HCT116 (cell line): ENCODE measurements at regions not wholly inside any gene's neighbourhood (a gene's known extent, or its start where the extent isn't known, plus 50 kb on each side); places are given as distances from the start of the nearest gene placed in this dataset.

Source experiments
- ATAC-seq: fragments of 200-7000 bp; cut with Tn5 transposase; 2 replicates; pipeline ENCODE4 v1.9.1; 2020; ENCODE audit warnings: mild to moderate bottlenecking, moderate library complexity
- BruUV-seq: library from RNA; stranded (reverse); fragments of 400-500 nt; replicated peaks from 2 replicates; lab custom pipeline; 2021; lab: Mats Ljungman, UMichigan
- CTCF ChIA-PET: fragments of 300-600 bp; sonication (Branson Sonifier 250); formaldehyde crosslinking; loops from one replicate; lab custom pipeline; 2021; ENCODE audit warnings: antibody characterized with exemption; lab: Charles Lee
- POLR2A ChIA-PET: fragments of 300-600, 350-600 bp; sonication (Branson Sonifier 250); formaldehyde crosslinking; loops from one replicate; lab custom pipeline; 2021; ENCODE audit warnings: antibody characterized with exemption; lab: Charles Lee
- RAD21 ChIA-PET, 2 experiments: fragments of 300-600 bp; sonication (Branson Sonifier 250); formaldehyde crosslinking; loops; one replicate each; lab custom pipeline; 2023; ENCODE audit warnings: low total read pairs in 2 of 2; ENCODE audit not compliant: uncharacterized antibody in 2 of 2, unreplicated experiment in 2 of 2, low non-redundant PET in 1 of 2; lab: Charles Lee
- DNase-seq: peaks from one replicate; pipeline ENCODE4 v3.0.0-alpha.2; 2010; ENCODE audit warnings: low read depth, low spot score
- H2AFZ ChIP-seq: fragments of 200-600 bp; shearing (Covaris generic), sonication (generic); 2 replicates; pipeline ENCODE4 v1.6.1; 2017; ENCODE audit warnings: low read depth, mixed run types, mixed read lengths, antibody characterized with exemption, low read length; ENCODE audit not compliant: poor library complexity, severe bottlenecking
- H3K27ac ChIP-seq: 2 replicates; pipeline ENCODE4 v1.5.1; 2012; ENCODE audit warnings: low read depth, low read length
- H3K27me3 ChIP-seq: fragments of 200-600 bp; sonication (generic); 2 replicates; pipeline ENCODE4 v1.6.1; 2016; ENCODE audit warnings: mixed run types, low read length, mixed read lengths; ENCODE audit not compliant: insufficient read depth
- H3K36me3 ChIP-seq, 2 experiments: fragments of 200-500 bp in 1 of 2; fragments of 200-600 bp in 1 of 2; sonication (Bioruptor generic) in 1 of 2; sonication (generic) in 1 of 2; 2 replicates each; pipeline versions ENCODE4 v1.5.1 to v1.6.1; 2014 to 2016; ENCODE audit warnings: low read length in 2 of 2, inconsistent platforms in 1 of 2, mixed read lengths in 1 of 2, mixed run types in 1 of 2; ENCODE audit not compliant: insufficient read depth in 2 of 2, control insufficient read depth in 1 of 2
- H3K4me1 ChIP-seq, 2 experiments: fragments of 200-600 bp in 1 of 2; sonication (generic) in 1 of 2; 2 replicates each; pipeline versions ENCODE4 v1.5.1 to v1.6.1; 2012 to 2017; ENCODE audit warnings: low read length in 2 of 2, inconsistent platforms in 1 of 2, mild to moderate bottlenecking in 1 of 2, mixed read lengths in 1 of 2, mixed run types in 1 of 2, moderate library complexity in 1 of 2; ENCODE audit not compliant: insufficient read depth in 2 of 2, control insufficient read depth in 1 of 2
- H3K4me2 ChIP-seq: fragments of 200-600 bp; sonication (generic); 2 replicates; pipeline ENCODE4 v1.6.1; 2017; ENCODE audit warnings: mixed run types, low read length, mixed read lengths
- H3K4me3 ChIP-seq, 2 experiments: fragments of 200-600 bp in 1 of 2; sonication (generic) in 1 of 2; replicated peaks in 1 of 2; 2 replicates each; pipeline ENCODE4 v1.5.1; 2011 to 2016; ENCODE audit warnings: low read length in 2 of 2, control low read depth in 1 of 2, low read depth in 1 of 2, mild to moderate bottlenecking in 1 of 2, mixed read lengths in 1 of 2, mixed run types in 1 of 2
- H3K79me2 ChIP-seq: fragments of 200-600 bp; sonication (generic); 2 replicates; pipeline ENCODE4 v1.6.1; 2017; ENCODE audit warnings: mild to moderate bottlenecking, mixed run types, low read length, moderate library complexity, mixed read lengths; ENCODE audit not compliant: insufficient read depth
- H3K9ac ChIP-seq: fragments of 200-600 bp; sonication (generic); 2 replicates; pipeline ENCODE4 v1.6.1; 2016; ENCODE audit warnings: low read length, mixed read lengths
- H3K9me2 ChIP-seq: fragments of 200-600 bp; sonication (generic), shearing (Covaris generic); 2 replicates; pipeline ENCODE4 v1.6.1; 2017; ENCODE audit warnings: mixed run types, mild to moderate bottlenecking, moderate library complexity; ENCODE audit not compliant: insufficient read depth
- H3K9me3 ChIP-seq, 2 experiments: fragments of 200-500 bp in 1 of 2; fragments of 200-600 bp in 1 of 2; sonication (Bioruptor generic) in 1 of 2; sonication (generic) in 1 of 2; 2 replicates each; pipeline ENCODE4 v1.6.1; 2014 to 2017; ENCODE audit warnings: low read length in 2 of 2, mixed read lengths in 2 of 2, inconsistent platforms in 1 of 2, low read depth in 1 of 2, mild to moderate bottlenecking in 1 of 2, mixed run types in 1 of 2, moderate library complexity in 1 of 2; ENCODE audit not compliant: control insufficient read depth in 1 of 2, insufficient read depth in 1 of 2
- H4K20me1 ChIP-seq: fragments of 200-600 bp; sonication (generic), shearing (Covaris generic); 2 replicates; pipeline ENCODE4 v1.6.1; 2017; ENCODE audit warnings: mixed run types, mild to moderate bottlenecking, moderate library complexity; ENCODE audit not compliant: insufficient read depth
- CBX3 ChIP-seq: IDR thresholded peaks from 2 replicates; pipeline ENCODE4 v1.6.1; 2012; ENCODE audit warnings: low read depth
- CTCF ChIP-seq, 3 experiments: fragments of 200-600 bp in 1 of 3; sonication (generic) in 1 of 3; IDR thresholded peaks in 2 of 3; conservative IDR thresholded peaks in 1 of 3; 2 replicates each; pipeline ENCODE4 v1.5.1; 2012 to 2017; ENCODE audit warnings: low read depth in 2 of 3, low read length in 2 of 3, antibody characterized with exemption in 1 of 3, borderline replicate concordance in 1 of 3, control low read depth in 1 of 3, mild to moderate bottlenecking in 1 of 3, mixed read lengths in 1 of 3, mixed run types in 1 of 3, moderate library complexity in 1 of 3; ENCODE audit not compliant: insufficient read depth in 1 of 3
- ELF1 ChIP-seq: IDR thresholded peaks from 2 replicates; pipeline ENCODE4 v1.6.1; 2012; ENCODE audit warnings: low read depth, borderline replicate concordance
- FOSL1 ChIP-seq: IDR thresholded peaks from 2 replicates; pipeline ENCODE4 v1.6.1; 2012; ENCODE audit warnings: low read depth
- RAD21 ChIP-seq: IDR thresholded peaks from 2 replicates; pipeline ENCODE4 v1.6.1; 2012; ENCODE audit warnings: low read depth, mild to moderate bottlenecking
- SRF ChIP-seq: IDR thresholded peaks from 2 replicates; pipeline ENCODE4 v1.6.1; 2012; ENCODE audit warnings: low read depth
- TCF7L2 ChIP-seq: IDR thresholded peaks from 2 replicates; pipeline ENCODE4 v1.7.0; 2011; ENCODE audit warnings: borderline replicate concordance, inconsistent platforms; ENCODE audit not compliant: insufficient read depth, insufficient read length; ENCODE audit errors: extremely low read depth
- YY1 ChIP-seq: IDR thresholded peaks from 2 replicates; pipeline ENCODE4 v1.6.1; 2011; ENCODE audit warnings: low read length, low read depth, moderate library complexity, mild to moderate bottlenecking; ENCODE audit not compliant: insufficient replicate concordance; ENCODE audit errors: extremely low read depth
- ZFX ChIP-seq: fragments of 450-650 bp; IDR thresholded peaks from 2 replicates; pipeline ENCODE4 v1.6.1; 2017
- ZNF274 ChIP-seq: fragments of 200-500 bp; sonication (Bioruptor generic); IDR thresholded peaks from 2 replicates; pipeline ENCODE4 v1.6.1; 2014; ENCODE audit warnings: mild to moderate bottlenecking, low read depth, low read length, inconsistent platforms
- intact Hi-C: fragments of 100-400 bp; cut with micrococcal nuclease; formaldehyde crosslinking; loops from 2 replicates; pipeline ENCODE4 v1.10.0; 2022

GRCh38 chr4:79584352-79584751, 176.3 kb upstream of the GK2 start:
- H3K27ac ChIP-seq, result no peak overlapping the region
- H3K9me2 ChIP-seq, result no peaks in the 10 kb centered on the region
- no peak overlapping the region for H3K9ac ChIP-seq
- H3K4me1 ChIP-seq, result no peaks in the 10 kb centered on the region
- H2AFZ ChIP-seq, result no peak overlapping the region
- H4K20me1 ChIP-seq, result no peaks in the 10 kb centered on the region
- 0 out of 2 replicates have a peak, but pooled peaks cover 13% of the 10 kb centered on the region for H3K27me3 ChIP-seq
- H3K36me3 ChIP-seq, result no peaks in the 10 kb centered on the region
- no peak for TF ChIP-seq CBX3
- TF ChIP-seq ELF1, result no peak
- TF ChIP-seq CTCF (IDR thresholded peaks at IDR 0.05 in 2 of 3, conservative IDR thresholded peaks at IDR 0.05 in 1 of 3; ENCODE audit: borderline replicate concordance in 1 of 3, insufficient read depth in 1 of 3, low read depth in 2 of 3, low read length in 2 of 3), result no peak
- TF ChIP-seq RAD21, result no peak
- no peak for TF ChIP-seq YY1
- TF ChIP-seq TCF7L2, result no peak
- TF ChIP-seq SRF, result no peak
- TF ChIP-seq ZNF274, result no peak
- no peak for TF ChIP-seq ZFX
- no peaks in the 10 kb centered on the region for H3K9me3 ChIP-seq
- RAD21 ChIA-PET, result no interaction called here
- DNase-seq, result no peak
- intact Hi-C loops, result no loop called here
- H3K4me3 ChIP-seq, result no peak overlapping the region
- no TSS peak for BruUV-seq
- CTCF ChIA-PET, result no interaction called here
- no peaks in the 10 kb centered on the region for H3K79me2 ChIP-seq
- POLR2A ChIA-PET, result no interaction called here
- H3K4me2 ChIP-seq, result no peak overlapping the region
- no peak for ATAC-seq

GRCh38 chr4:79578606-79579005, 170.6 kb upstream of the GK2 start:
- DNase-seq, result no peak
- no peak overlapping the region for H2AFZ ChIP-seq
- H3K9me3 ChIP-seq, result no peaks in the 10 kb centered on the region
- peaks cover 22% of the 10 kb centered on the region; the same call in 1 of the 2 replicates for H3K27me3 ChIP-seq
- intact Hi-C loops, result no loop called here
- no peaks in the 10 kb centered on the region for H3K9me2 ChIP-seq
- no peak for TF ChIP-seq FOSL1
- TF ChIP-seq SRF, result no peak
- H3K9ac ChIP-seq, result no peak overlapping the region
- no peaks in the 10 kb centered on the region for H3K36me3 ChIP-seq
- no peak overlapping the region for H3K4me2 ChIP-seq
- H3K4me3 ChIP-seq, result no peak overlapping the region
- H3K27ac ChIP-seq, result no peak overlapping the region
- no peaks in the 10 kb centered on the region for H3K79me2 ChIP-seq
- POLR2A ChIA-PET, result no interaction called here
- BruUV-seq, result no TSS peak
- RAD21 ChIA-PET, result no interaction called here
- no peaks in the 10 kb centered on the region for H3K4me1 ChIP-seq
- CTCF ChIA-PET, result no interaction called here
- H4K20me1 ChIP-seq, result no peaks in the 10 kb centered on the region
- no peak for ATAC-seq
